Fibroblast of skin of scalp (primary cell): ENCODE measurements at regions not wholly inside any gene's neighbourhood (a gene's known extent, or its start where the extent isn't known, plus 50 kb on each side); places are given as distances from the start of the nearest gene placed in this dataset.

Source experiments
- DNase-seq: peaks from one replicate; pipeline ENCODE4 v3.0.0-alpha.2; 2013

DNA sequence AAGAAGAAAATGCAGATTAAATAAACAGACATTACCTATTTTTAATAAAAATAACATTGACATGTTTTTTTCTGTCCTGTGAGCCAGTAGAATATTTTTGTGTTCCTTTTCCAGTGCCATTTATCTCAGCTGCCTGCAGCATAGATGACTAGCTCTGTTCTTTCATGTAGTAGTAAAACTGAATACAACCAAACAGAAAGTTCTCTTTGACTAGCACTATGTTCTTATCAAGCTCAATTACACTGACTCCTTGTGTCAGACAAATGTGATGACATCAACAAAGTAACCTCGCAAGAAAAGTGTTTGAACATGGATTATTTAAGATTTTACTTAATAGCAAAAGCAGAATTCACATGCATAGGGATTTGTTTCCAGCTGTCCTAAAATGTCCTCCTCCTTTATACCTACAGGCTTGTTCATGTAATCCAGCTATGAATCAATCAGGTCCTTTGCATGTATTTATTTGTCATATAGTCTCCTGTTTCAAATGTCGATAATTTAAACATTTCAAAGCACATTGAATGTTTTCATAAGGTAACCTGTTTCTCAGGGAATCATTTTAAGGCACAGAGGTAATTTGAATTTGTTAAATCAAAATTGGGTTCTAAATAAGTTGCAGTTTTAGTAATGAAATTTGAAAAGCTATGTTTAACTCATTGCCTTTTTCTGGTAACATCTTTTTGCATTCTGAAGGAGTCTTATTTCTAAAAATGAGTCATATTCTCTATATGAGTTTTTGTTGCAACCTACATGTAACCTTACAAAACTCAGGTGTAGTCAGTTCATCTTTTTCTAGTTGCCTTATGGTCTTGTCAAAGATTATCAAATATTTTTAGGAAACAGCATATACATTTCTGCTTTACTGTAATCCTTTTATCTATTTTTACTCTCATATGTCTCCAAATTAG is 215.3 kb upstream of the GULP1 start:
- DNase-seq, result no peak

DNA sequence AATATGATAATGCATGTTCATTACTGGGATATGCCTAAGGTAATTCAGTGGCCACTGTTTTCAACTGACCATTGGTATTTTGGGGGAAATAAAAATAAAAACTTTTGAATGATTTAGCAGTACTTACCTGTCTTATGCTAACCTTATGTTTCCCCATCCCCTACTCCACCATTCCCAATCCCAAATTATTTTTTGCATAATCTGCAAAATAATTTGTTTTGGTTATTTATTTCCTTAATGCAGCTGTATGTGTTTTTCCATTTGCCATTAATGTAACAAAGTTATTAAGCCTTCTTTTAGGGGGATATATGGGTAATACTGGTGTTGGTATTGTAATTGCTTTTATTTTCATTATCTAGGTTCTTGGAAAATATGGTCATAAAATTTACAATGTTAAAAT is 213.9 kb upstream of the GULP1 start:
- no peak for DNase-seq

GRCh38 chr2:188078534-188078933 is 213.1 kb upstream of the GULP1 start:
- no peak for DNase-seq

DNA sequence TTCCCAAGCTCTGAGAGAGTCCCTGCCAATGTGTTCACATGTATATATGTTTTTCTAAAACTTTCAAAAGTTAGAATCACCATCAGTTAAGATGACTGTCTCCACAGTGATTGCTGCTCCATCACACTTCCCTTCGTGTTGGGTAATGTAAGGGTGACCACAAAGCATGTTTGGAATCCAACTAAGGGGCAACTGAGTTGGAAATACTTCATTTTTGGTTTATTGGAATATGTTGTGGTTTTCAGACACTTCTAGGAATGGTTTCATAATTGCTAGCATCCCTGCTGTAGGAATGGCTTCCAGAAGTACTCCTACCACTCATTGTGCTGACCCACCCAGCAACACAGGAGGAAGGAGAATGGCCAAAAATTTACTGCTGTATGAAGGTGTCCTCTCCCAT is 212.5 kb upstream of the GULP1 start:
- peak; percentile 98 for DNase-seq

GRCh38 chr2:188085421-188085820 is 206.3 kb upstream of the GULP1 start:
- DNase-seq, result no peak

DNA sequence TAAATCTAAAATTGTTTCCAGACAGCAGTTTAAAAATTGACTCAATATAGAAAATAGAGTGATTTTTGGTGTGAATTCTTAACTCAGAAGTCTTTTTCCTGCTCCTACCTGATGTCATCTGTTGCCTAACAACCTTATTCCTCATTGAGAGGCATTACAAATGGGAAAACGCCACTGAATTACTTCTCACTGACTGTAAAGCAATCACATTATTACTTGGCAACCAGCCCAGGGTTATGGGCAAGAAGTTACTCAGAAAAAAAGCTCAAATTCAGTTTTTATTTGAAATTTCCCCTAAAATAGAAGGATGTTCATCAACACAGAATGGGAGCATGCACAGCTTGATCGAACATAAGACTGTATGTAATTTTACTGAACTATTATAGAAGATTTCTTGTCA is 201.8 kb upstream of the GULP1 start:
- DNase-seq, result peak; percentile 63

- DNase-seq, result no peak
Measured at GRCh38 chr2:188091220-188091619, 200.5 kb upstream of the GULP1 start.

- no peak for DNase-seq
Measured at GRCh38 chr2:188092734-188093133, 198.9 kb upstream of the GULP1 start.

- no peak for DNase-seq
Measured at GRCh38 chr2:188096910-188097309, 194.8 kb upstream of the GULP1 start.

DNA sequence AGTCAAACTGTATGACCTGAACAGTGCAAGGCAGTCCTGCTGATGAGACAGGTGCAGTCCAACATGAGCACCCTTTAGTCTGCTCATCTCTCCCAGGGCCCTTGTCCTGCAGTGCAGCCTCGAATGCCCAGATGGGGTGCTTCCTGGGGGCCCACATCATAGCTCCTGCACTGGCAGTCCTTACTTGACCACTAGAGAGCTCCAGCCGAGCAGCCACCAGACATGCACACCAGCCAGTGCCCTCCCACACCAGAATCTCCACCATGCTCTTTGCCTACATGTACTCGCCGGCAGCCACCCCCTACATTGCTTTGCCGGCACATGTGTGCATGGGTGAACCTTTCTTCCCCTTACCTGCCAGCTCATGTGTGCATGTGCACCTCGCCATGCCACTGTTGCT is 188.8 kb upstream of the GULP1 start:
- no peak for DNase-seq

GRCh38 chr2:188114014-188114413 is 177.7 kb upstream of the GULP1 start:
- DNase-seq, result peak; percentile 33

GRCh38 chr2:188117706-188118105 is 174.0 kb upstream of the GULP1 start:
- DNase-seq, result no peak

DNA sequence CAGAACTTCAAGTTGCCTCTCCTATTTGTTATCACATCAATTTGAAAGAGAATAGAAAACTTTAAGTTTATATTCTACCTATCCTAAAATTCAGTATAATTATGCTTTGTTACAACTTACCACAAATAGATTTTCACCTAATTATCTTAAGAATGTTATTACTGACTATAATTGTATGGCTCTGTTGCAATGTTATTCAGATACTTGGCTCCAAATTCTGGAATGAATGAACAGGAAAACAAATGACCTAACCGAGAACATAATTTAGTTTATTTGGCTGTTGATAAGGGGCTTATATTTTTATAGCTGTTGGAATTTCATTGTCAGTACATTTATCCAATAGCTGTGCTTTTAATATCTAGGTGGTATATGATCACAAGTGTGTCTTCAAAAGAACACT is 173.2 kb upstream of the GULP1 start:
- DNase-seq, result no peak

DNA sequence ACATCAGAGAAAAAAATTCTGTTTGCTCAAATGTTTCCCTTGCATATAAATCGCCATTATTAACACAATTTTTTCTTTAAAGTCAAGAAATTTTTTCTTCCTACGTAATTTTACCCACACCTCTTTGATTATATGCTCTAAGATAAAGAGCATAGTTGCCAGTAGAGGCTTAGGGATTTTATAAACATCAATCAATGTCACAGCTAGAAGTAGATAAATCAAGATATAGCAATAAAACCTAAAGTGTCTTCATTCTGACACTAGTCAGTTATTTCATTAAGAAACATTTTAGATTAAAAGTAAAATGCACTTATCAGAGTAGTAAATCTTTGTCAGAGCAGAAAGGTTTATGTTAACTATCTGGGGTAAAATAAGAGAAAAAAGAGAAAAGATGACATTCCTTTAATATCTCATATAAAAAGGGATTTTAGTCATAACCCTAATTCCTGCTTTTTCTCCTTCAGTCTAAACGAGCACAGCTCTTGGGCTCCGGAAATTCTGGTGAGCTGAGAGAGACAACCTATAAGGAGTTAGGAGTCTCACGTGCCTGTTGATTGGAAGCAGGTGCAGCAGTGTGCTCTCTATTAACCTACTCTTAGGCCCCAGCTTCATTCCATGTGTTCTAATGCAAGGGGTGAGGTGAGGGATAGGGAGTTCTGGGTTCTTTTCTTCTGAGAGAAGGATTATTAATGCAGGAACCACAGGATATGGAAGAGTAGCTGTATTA is 172.4 kb upstream of the GULP1 start:
- no peak for DNase-seq

GRCh38 chr2:188122985-188123384 is 168.7 kb upstream of the GULP1 start:
- DNase-seq, result no peak

DNA sequence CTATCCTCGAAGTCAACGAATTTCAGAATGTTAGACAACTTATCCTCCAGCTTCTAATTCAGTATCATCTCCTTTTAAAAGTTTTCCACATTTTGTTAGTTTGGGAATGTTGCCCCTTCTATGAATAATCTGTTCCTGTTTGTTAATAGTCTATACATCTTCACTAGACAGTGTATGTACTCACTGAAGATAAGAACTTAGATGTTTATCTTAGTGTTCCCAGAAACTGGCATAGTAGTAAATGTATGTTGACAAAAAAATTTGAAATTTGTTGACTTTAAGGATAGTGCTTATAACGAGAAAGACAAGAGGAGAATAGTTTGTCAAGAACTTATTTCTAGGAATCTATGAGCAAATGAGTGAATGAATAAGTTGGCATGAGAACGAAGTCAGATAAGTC is 162.0 kb upstream of the GULP1 start:
- DNase-seq, result no peak

DNA sequence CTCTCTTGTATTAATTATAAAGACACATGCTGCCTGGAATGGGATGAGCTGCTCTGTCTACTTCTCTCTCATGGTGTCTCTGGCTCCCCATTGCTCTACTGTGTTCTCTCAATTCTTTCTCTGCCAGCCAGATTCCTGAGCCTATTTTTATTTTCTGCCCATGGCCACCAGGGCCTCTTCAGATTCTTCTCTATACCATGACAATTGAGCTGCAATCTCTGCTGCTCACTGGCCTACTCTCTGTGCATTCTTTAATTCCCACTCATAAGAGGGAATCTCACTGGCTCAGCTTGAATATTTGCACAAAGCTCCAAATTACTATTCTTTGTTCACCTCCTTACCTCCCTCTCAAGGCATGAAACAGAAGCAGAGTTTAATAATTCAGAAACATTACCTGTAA is 161.4 kb upstream of the GULP1 start:
- DNase-seq, result peak; percentile 11

- no peak for DNase-seq
Measured at GRCh38 chr2:188131281-188131680, 160.4 kb upstream of the GULP1 start.

- peak; percentile 39 for DNase-seq
Measured at GRCh38 chr2:188132385-188132784, 159.3 kb upstream of the GULP1 start.

- DNase-seq, result no peak
Measured at GRCh38 chr2:188134241-188134640, 157.4 kb upstream of the GULP1 start.

GRCh38 chr2:188138313-188138712 is 153.4 kb upstream of the GULP1 start:
- DNase-seq, result no peak

DNA sequence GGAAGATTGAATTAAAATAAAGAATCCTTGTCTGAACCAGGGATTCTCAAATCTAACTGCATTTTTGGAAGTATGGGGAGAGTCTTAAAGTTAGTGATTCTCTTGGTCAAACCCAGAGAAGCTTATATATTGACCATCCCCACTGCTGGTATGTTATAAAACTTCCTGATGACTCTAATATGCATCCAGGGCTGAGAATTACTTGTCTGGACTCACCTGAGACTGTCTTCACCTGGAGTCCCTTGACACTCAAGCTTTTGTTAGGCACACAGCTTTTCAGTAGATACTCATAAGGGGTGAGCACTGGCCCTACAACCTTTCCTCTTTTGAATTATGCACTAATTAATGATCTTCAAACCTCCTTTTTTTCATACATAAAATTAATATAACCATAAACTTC is 149.6 kb upstream of the GULP1 start:
- no peak for DNase-seq

DNA sequence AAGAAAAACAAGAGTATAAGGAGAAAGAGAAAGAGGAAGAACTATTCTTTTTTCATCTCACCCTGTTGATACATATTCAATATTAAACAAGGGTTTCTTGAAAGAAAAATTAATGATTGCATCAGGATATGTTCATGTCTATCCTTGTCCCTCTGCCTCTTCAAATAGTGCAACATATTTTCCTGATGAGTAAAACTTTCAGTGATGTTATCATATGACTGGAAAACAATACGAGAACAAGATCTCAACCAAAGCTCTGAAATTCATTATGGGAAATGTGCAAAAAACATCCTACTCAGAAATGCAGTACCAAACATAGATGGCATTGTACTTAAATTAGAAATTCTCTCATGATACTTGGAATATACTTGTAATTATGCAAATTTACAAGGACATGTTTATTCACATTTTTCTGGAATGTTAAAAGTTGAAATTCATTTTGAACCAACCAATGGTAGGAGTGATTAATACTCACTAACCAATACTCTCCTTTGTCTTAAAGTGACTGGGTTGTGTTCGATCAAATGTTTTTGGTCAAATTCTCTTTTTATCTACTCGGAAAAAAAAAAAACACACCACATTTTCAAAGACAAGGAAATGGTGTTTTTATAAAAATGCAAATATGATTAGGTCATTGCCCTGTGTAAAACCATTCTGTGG is 148.9 kb upstream of the GULP1 start:
- DNase-seq, result peak; percentile 86

DNA sequence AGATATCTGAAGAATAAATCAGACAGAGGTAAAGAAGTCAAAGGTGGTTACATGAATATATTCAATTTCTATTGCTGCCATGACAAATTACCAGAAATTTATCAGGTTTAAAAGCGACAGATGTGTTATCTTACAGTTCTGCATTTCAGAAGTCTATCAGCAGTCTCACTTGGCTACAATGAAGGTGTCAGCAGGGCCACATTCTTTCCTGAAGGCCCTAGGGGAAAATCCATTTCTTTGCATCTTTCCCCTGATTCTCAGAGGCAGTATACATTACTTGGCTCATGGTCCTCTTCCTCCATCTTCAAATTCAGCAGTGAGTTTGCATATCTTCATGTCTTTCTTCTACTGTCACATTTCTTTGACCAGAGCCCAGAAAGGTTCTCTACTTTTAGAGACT is 145.8 kb upstream of the GULP1 start:
- DNase-seq, result no peak
